SIG-M5 treated with dmso at 0.1 percent for 504 hours (cell line): ENCODE measurements at regions not wholly inside any gene's neighbourhood (a gene's known extent, or its start where the extent isn't known, plus 50 kb on each side); places are given as distances from the start of the nearest gene placed in this dataset.
"Not testable (repeated sequence)": the region's sequence is repeated elsewhere in the genome, so short reads cannot be mapped to it uniquely, and the experiment has no call there.

Experiments used
- DNase-seq: peaks from one replicate; lab custom pipeline; 2025; ENCODE audit not compliant: unreplicated experiment; lab: John Stamatoyannopoulos, UW

GRCh38 chr1:65527190-65527589 is 106.7 kb downstream of the LEPR start:
- DNase-seq, result no peak

- no peak for DNase-seq
Observed at GRCh38 chr1:65527707-65528503, 107.4 kb downstream of the LEPR start.

- no peak for DNase-seq
Observed at GRCh38 chr1:65531972-65532570, 111.6 kb downstream of the LEPR start.

GRCh38 chr1:65535981-65536380 is 115.5 kb downstream of the LEPR start:
- DNase-seq, result no peak

- DNase-seq, result peak; percentile 43
Observed at GRCh38 chr1:65538086-65538485, 117.6 kb downstream of the LEPR start.

GRCh38 chr1:65538664-65539063 is 118.2 kb downstream of the LEPR start:
- DNase-seq, result no peak

GRCh38 chr1:65539266-65540131 is 119.0 kb downstream of the LEPR start:
- no peak for DNase-seq

- DNase-seq, result no peak
Observed at GRCh38 chr1:65541161-65541560, 120.7 kb downstream of the LEPR start.

- DNase-seq, result no peak
Observed at GRCh38 chr1:65541865-65542264, 121.4 kb downstream of the LEPR start.

- not testable (repeated sequence) for DNase-seq
Observed at GRCh38 chr1:65542592-65542991, 122.1 kb downstream of the LEPR start.

- not testable (repeated sequence) for DNase-seq
Observed at GRCh38 chr1:65550306-65551010, 130.0 kb downstream of the LEPR start.

- not testable (repeated sequence) for DNase-seq
Observed at GRCh38 chr1:65552484-65552883, 132.0 kb downstream of the LEPR start.

GRCh38 chr1:65554086-65554764 is 133.8 kb downstream of the LEPR start:
- not testable (repeated sequence) for DNase-seq

- DNase-seq, result no peak
Observed at GRCh38 chr1:65554829-65555228, 134.4 kb downstream of the LEPR start.

- no peak for DNase-seq
Observed at GRCh38 chr1:65558215-65558614, 137.7 kb downstream of the LEPR start.

- no peak for DNase-seq
Observed at GRCh38 chr1:65564493-65564892, 144.0 kb downstream of the LEPR start.

- DNase-seq, result no peak
Observed at GRCh38 chr1:65568285-65568684, 147.8 kb downstream of the LEPR start.

- no peak for DNase-seq
Observed at GRCh38 chr1:65572701-65573421, 152.4 kb downstream of the LEPR start.

- DNase-seq, result no peak
Observed at GRCh38 chr1:65577278-65577677, 156.8 kb downstream of the LEPR start.

- DNase-seq, result not testable (repeated sequence)
Observed at GRCh38 chr1:65577982-65578381, 157.5 kb downstream of the LEPR start.
